ENCODE measurements at regions not wholly inside any gene's neighbourhood (a gene's known extent, or its start where the extent isn't known, plus 50 kb on each side); places are given as distances from the start of the nearest gene placed in this dataset.

- no peak for TF ChIP-seq EZH2 (IDR thresholded peaks at IDR 0.05; ENCODE audit: borderline replicate concordance, insufficient read depth, low read depth, low read length, poor library complexity, severe bottlenecking)
- TF ChIP-seq, protein P1, sequence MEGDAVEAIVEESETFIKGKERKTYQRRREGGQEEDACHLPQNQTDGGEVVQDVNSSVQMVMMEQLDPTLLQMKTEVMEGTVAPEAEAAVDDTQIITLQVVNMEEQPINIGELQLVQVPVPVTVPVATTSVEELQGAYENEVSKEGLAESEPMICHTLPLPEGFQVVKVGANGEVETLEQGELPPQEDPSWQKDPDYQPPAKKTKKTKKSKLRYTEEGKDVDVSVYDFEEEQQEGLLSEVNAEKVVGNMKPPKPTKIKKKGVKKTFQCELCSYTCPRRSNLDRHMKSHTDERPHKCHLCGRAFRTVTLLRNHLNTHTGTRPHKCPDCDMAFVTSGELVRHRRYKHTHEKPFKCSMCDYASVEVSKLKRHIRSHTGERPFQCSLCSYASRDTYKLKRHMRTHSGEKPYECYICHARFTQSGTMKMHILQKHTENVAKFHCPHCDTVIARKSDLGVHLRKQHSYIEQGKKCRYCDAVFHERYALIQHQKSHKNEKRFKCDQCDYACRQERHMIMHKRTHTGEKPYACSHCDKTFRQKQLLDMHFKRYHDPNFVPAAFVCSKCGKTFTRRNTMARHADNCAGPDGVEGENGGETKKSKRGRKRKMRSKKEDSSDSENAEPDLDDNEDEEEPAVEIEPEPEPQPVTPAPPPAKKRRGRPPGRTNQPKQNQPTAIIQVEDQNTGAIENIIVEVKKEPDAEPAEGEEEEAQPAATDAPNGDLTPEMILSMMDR (IDR thresholded peaks at IDR 0.05) = no peak
These were observed 74.7 kb upstream of the KCNJ3 start for GRCh38 chr2:154623819-154624218.
